Effector CD4-positive, alpha-beta T cell (primary cell): ENCODE measurements at regions not wholly inside any gene's neighbourhood (a gene's known extent, or its start where the extent isn't known, plus 50 kb on each side); places are given as distances from the start of the nearest gene placed in this dataset.
"Not testable (repeated sequence)": the region's sequence is repeated elsewhere in the genome, so short reads cannot be mapped to it uniquely, and the experiment has no call there.

Source experiments
- DNase-seq: peaks from one replicate; pipeline ENCODE4 v3.0.0-alpha.2; 2020

DNA sequence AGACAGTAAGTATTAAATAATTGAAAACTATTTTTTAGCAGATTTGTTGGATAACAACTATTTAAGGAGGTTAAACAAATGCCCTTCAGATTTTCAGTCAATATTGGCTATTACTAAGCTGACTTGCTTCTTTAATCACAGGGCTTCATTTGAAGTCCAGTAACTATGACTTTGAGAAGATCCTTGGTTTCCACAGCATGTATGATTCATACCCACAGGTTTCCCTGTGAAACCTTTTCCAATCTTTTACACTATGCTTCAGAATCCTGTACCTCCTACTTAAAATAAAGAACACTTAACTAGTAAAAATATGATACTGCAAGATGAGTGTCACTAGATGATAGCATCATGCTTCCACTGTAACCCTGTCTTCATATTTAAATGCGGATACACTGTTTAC lies 211.9 kb downstream of the SPATA31A1 start:
- not testable (repeated sequence) for DNase-seq

DNA sequence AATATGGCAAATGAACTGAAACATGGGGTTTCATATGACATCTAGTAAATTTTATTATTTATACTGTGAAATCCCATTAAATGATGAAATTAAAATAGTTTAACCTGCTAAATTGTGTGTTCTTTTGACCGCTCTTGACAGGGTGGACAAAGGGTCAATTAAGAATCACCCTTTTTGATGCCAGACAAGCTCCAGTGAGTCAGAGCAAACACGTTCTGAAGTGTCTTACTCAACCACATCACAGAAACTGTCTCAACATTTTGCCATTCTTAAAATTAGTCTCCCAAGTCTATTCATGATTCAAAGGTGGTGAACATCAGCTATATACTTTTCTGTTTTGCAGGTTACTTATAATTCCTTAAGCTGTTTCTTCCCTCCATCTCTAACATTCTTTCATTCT lies 213.4 kb downstream of the SPATA31A1 start:
- not testable (repeated sequence) for DNase-seq

DNA sequence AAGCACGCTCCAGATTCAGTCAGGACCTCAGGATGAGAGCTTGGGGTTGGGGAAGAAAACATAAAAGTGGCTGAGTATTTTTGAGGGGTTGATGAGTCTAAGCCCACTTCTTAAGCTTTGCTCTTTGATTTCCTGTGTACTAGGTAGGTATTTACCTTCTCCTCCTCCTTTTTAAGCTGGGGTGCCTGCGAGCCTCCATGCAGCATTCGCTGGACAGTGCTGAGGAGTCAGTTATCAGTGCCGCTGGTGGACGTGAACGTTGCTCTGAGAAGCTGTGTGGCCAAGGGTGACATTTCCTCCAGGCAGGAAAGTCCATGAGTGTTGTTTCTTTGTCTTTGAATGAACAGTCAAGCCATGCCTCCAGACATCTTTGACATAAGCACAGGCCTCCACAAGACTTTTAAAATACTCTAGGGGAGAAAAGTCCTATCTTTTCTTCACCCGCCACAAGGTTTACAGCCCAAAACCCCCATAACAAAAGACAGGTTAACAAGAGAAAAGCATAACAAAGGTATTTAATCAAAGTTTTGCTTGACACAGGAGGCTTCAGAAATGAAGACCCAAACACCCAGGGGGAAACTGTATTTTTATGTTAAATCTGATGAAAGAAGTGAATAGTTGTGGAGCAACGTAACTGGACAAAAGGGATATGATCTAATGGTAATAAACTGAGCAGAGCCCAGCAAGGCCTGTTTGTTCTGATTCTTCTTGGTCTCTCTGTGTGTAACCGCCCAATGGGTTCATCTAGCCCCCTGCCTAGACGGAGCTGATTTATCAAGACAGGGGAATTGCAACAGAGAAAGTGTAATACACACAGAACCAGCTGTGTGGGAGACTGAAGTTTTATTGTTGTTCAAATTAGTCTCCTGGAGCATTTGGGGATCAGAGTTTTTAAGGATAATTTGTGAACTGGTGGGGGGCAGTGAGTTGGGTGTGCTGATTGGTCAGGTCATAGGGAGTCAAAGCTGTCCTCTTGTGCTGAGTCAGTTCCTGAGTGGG lies 217.9 kb downstream of the SPATA31A1 start:
- not testable (repeated sequence) for DNase-seq

GRCh38 chr9:39579000-39579399 lies 223.5 kb downstream of the SPATA31A1 start:
- not testable (repeated sequence) for DNase-seq

GRCh38 chr9:39581296-39581695 lies 225.8 kb downstream of the SPATA31A1 start:
- not testable (repeated sequence) for DNase-seq

GRCh38 chr9:39582677-39583412 lies 227.4 kb downstream of the SPATA31A1 start:
- not testable (repeated sequence) for DNase-seq

- not testable (repeated sequence) for DNase-seq
These were observed 227.9 kb downstream of the SPATA31A1 start for GRCh38 chr9:39583413-39583747.

- DNase-seq, result not testable (repeated sequence)
These were observed 229.8 kb downstream of the SPATA31A1 start for GRCh38 chr9:39585233-39585632.

DNA sequence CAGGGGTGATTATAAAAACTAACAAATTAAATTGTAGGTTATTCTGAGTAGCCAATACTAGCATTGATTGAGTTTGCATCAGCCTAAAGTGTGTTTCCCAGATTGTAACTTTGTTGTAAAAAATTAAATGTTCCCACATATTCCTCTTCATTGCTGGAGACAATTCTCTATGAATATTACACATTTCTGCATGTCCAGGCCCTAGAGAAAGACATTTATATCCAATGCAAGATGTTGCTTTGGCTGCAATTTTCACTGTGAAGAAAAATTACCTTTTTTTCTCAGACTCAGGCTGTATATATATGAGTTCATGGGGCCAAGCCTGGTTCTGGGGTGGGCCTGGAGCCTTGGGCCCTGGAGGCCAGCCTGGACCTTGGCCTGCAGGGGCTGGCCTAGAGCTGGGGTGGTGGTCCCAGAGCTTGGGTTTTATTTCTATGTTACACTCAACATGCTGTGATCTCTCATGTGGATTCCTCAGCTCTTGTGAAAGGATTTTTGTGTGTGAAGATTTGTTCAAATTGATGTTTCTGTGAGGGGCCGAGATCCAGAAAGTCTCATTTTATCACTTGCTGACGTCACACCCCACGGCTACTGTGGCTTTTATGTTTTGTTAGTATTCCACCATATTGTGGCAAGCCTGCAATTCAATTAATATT lies 232.5 kb downstream of the SPATA31A1 start:
- no peak for DNase-seq

DNA sequence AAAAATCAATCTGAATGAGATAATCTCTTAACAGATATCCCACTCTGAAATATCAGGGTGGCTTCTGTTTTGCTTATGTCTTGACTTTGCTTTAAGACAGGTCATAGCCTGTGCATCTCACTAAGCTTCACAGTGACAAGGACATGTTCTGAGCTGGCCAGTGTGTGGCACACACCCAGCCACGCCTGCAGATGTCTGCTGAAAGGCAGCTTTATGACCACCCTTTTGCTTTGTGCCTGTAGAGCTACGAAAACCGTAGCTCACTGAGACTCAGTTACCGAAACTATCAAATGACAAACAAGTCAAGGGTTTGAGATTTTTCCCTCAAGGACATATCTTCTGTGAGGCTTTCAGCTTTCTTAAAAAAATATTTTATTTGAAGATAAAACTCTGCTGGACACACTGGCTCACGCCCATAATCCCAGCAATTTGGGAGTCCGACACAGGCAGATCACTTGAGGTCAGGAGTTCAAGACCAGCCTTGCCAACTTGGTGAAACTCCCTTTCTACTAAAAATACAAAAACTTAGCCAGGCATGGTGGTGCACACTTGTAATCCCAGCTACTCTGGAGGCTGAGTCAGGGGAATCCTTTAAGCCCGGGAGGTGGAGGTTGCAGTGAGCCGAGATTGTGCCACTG lies 233.2 kb downstream of the SPATA31A1 start:
- DNase-seq, result no peak

GRCh38 chr9:39604089-39604488 lies 248.6 kb downstream of the SPATA31A1 start:
- not testable (repeated sequence) for DNase-seq

DNA sequence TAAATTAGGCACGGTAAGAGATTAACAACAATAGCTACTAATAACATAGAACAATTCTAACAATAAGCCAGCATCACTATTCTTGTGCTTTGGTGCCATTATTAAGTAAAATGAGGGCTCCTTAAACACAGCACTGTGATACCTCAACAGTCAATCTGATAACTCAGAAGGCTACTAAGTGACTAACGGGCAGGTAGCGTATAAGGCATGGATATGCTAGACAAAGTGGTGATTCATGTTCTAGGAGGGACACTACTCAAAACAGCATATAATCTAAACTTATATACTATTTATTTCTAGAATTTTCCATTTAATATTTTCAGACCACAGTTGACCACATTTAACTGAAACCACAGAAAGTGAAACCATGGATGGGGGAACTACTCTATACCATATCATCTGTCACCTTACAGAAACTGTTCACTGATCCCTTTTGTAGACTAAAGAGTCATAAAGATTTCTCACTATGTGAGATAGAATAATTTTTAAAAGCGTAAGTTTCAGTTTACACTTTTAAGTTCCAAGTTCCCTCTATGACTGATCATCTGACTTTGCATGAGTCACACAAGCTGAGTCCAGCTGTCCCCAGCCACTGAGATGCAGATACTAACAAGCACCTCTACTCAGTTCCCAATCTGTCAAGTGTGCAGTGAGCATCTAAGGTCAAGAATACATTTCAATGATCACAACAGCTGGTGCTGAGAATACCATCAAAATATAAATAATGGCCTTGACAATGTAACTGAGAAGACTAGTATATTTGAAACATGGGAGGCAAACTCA lies 256.2 kb downstream of the SPATA31A1 start:
- DNase-seq, result not testable (repeated sequence)

- not testable (repeated sequence) for DNase-seq
These were observed 261.0 kb downstream of the SPATA31A1 start for GRCh38 chr9:39616480-39616879.

- not testable (repeated sequence) for DNase-seq
These were observed 268.6 kb downstream of the SPATA31A1 start for GRCh38 chr9:39624048-39624447.

DNA sequence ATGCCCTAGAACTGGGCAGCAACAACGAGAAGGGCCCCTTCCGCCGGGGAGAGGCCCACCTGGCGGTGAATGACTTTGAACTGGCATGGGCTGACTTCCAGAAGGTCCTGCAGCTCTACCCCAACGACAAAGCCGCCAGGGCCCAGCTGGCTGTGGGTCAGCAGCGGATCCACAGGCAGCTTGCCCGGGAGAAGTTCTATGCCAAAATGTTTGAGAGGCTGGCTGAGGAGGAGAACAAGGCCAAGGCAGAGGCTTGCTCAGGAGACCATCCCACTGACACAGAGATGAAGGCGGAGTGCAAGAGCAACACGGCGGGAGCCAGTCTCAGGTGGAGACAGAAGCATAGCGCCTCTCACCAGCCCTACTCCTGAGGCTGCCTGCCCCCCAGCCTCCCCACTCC lies 276.6 kb downstream of the SPATA31A1 start:
- DNase-seq, result not testable (repeated sequence)

GRCh38 chr9:39649029-39649428 lies 293.6 kb downstream of the SPATA31A1 start:
- not testable (repeated sequence) for DNase-seq

GRCh38 chr9:39656960-39657603 lies 301.6 kb downstream of the SPATA31A1 start:
- not testable (repeated sequence) for DNase-seq

DNA sequence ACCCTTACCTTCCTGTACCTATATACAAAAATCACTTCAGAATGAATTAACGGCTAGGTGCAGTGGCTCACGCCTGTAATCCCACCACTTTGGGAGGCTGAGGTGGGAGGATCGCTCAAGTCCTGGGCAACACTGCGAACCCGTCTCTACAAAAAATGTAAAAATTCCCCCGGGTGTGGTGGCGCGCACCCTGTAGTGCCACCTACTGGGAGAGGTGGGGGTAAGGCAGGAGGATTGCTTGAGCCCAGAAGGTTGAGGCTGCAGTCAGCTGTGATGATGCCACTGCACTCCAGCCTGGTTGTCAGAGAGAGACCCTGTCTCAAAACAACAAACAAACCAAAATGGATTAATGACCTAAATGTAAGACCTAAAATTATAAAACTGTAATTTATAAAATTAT lies 307.6 kb downstream of the SPATA31A1 start:
- DNase-seq, result not testable (repeated sequence)

DNA sequence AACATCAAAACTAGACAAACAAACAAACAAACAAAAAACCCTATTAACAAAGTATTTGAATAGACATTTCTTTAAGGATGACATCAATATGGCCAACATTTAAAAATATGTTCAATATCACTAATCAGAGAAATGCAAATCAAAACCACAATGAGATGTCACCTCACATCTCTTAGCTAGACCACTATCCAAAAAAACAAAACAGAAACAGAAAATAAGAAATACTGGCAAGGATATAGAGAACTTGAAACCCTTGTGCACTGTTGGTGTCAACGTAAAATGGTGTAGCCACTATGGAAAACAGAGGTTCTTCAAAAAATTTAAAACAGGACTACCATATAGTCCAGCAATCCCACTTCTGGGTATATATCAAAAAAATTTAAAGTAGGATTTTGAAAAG lies 308.2 kb downstream of the SPATA31A1 start:
- not testable (repeated sequence) for DNase-seq

DNA sequence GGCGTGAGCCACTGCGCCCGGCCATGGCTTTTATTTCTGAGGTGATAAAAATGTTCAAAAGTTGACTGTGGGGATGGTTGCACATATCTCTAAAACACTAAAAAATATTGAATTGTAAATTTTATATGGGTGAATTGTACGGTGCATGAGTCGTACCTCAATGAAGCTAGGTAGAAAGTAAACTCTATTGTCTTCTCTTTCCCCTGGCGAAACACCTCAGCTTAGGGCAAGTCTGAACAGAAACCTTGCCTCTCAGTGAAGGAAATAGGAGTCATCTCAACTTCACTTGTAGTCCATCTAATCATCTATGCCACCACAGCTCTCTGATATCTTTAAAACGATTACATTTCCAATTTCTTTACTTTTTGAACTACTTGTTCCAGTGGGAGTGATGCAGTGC lies 309.6 kb downstream of the SPATA31A1 start:
- not testable (repeated sequence) for DNase-seq
